GM13977 (cell line): ENCODE measurements at regions not wholly inside any gene's neighbourhood (a gene's known extent, or its start where the extent isn't known, plus 50 kb on each side); places are given as distances from the start of the nearest gene placed in this dataset.

Source experiments
- DNase-seq: peaks from one replicate; pipeline ENCODE4 v3.0.0; 2012; ENCODE audit warnings: low spot score
- CTCF ChIP-seq: IDR thresholded peaks from 2 replicates; pipeline ENCODE4 v1.5.1; 2012; ENCODE audit warnings: mild to moderate bottlenecking, control low read depth; ENCODE audit not compliant: insufficient read depth; ENCODE audit errors: extremely low read depth, missing control alignments
- in situ Hi-C: fragments of 300-500 bp; cut with MboI; formaldehyde crosslinking; loops from one replicate; pipeline ENCODE4 v1.12.0; 2022; ENCODE audit warnings: low sequenced_read_pairs, low pct_unique_long_range_greater_than_20kb, mixed read lengths, inconsistent platforms; ENCODE audit not compliant: unreplicated experiment

- TF ChIP-seq CTCF: no peak
- in situ Hi-C loops: no loop called here
- no peak for DNase-seq
These were observed 466.4 kb downstream of the TDRD15 start for GRCh38 chr2:21590026-21590690.

DNA sequence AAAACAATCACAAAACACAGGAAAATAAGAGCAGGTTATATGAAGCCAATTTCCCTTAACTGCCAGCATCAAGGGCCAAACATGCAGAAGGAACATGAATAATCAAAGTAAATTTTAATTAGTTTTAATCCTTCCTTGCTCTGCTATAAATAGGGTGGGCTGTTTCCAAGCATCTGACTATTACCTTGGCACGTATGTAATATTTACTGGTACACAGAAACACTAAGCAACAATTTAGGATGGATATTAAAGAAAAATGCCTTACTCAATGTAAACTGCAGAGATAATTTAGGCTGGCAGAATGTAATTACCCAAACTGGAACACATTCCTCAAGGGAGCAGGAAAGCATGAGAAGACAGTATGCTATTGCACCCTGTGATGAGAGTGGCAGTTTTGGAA, 468.2 kb downstream of the TDRD15 start:
- no peak for DNase-seq
- in situ Hi-C loops: no loop called here
- TF ChIP-seq CTCF: no peak

DNA sequence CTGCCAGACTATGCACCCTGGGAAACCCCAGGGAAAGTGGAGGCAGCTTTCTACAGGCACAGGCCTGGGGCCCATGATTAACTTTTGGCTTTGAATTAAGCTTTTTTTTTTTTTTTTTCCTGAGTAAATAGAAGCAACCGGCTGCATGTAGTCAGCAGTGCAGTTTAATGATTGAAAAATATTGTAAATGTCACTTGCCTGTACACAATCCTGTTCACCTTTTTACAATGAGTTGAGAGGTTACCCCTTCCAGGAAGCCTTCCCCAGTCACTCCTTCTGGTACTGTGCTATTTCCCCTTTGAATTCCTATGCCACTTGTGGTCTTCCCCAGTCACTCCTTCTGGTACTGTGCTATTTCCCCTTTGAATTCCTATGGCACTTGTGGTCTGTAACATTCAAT, 475.6 kb downstream of the TDRD15 start:
- in situ Hi-C loops: no loop called here
- no peak for DNase-seq
- TF ChIP-seq CTCF: no peak

DNA sequence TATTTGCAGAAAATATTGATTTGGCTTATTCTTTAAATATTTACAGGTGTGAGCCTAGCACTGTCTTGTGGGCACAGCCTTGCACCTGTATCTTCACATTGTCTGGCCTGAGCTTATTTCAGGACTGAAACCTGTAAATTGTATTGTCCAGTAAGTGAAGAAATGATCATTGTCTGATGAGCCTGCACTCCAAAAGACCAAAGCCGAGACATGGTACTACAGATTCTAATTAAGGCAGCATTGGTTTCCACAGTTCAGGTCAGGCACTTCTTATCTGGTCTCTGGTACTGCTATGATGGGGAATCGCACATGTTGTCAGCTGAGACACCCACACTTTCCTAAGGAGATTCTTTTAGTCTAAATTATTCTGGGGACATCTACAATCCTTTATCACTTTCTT, 479.0 kb downstream of the TDRD15 start:
- in situ Hi-C loops: no loop called here
- TF ChIP-seq CTCF: no peak
- DNase-seq: no peak

DNA sequence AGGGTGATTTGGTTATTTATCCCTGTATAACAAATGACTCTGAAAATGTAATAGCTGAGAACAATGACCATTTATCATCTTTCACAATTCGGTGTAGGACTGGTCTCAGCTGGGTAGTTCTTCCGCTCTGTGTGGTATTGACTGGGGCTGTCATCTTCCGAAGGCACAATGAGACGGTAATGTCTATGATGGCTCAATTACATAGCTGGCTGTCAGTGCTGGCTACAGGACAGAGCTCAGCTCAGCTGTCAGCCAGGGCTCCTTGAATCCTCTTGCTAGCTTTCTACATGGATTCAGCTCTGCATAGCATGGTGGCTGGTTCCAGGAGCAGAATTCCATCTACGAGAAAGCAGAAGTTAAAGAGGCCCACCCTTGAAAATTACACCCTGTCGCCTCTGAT, 483.8 kb downstream of the TDRD15 start:
- in situ Hi-C loops: no loop called here
- TF ChIP-seq CTCF: no peak
- no peak for DNase-seq

DNA sequence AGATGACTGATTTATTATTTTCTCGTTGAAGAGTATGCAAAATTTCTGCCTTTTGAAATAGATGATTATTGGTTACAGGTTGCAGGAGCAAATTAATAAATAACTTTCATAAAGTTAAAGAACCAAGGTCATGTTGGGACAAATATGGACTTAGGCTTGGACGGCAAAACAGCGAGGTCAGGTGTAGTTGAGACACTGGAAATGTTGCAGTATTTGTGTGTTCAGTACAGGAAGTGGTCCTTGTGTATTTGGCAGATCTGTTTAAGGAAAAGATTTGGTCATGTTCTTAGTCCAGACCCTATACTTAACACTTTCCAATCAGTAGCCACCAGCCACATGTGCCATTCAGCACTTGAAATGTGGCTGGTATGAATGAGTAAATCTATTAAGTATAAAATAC, 486.5 kb downstream of the TDRD15 start:
- no peak for DNase-seq
- no peak for TF ChIP-seq CTCF
- in situ Hi-C loops: no loop called here

DNA sequence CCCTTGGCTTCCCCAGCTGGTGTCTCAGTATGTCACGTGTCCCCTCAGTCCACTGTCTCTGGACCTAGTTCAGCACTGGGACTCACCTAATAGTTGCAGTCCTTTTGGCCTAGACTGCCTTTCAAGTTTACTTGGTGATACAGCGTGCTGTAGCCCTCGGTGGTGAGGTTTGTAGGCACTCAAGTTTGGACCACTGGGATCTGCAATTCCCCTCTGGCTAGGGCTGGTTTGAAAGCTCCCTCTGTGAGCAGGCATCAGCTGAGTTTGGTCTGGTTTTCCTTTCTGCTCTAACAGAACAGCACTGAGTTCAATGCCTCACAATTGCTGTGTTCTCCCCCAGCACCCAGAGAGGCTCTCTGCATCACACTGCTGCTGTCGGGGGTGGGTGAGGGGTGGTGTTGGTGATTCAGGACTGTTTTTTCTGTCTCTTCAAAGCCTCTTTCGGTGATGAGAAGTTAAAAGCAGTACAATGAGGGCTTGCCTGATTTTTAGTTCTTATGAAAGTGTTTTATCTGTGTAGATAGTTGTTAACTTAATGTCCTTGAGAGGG, 494.2 kb downstream of the TDRD15 start:
- no peak for TF ChIP-seq CTCF
- in situ Hi-C loops: no loop called here
- no peak for DNase-seq
